Trophoblast cell (in vitro differentiated cells and primary cell): ENCODE measurements at regions not wholly inside any gene's neighbourhood (a gene's known extent, or its start where the extent isn't known, plus 50 kb on each side); places are given as distances from the start of the nearest gene placed in this dataset.

Source experiments
- DNase-seq, 2 donors: peaks; one replicate each; pipeline ENCODE4 v3.0.0-alpha.2; 2016
- H2AFZ ChIP-seq: 2 replicates; pipeline ENCODE4 v1.6.1; 2013; ENCODE audit warnings: low read length, moderate library complexity, mild to moderate bottlenecking; ENCODE audit not compliant: insufficient read depth, poor library complexity
- H2AK5ac ChIP-seq: 2 replicates; pipeline ENCODE4 v1.6.1; 2013; ENCODE audit warnings: mild to moderate bottlenecking, low read length
- H2BK120ac ChIP-seq: 2 replicates; pipeline ENCODE4 v1.6.1; 2013; ENCODE audit warnings: low read length, mild to moderate bottlenecking, moderate library complexity; ENCODE audit not compliant: insufficient read depth, poor library complexity
- H2BK12ac ChIP-seq: 2 replicates; pipeline ENCODE4 v1.6.1; 2013; ENCODE audit warnings: mild to moderate bottlenecking, low read length, moderate library complexity
- H2BK5ac ChIP-seq: 2 replicates; pipeline ENCODE4 v1.6.1; 2013; ENCODE audit warnings: low read length, low read depth, moderate library complexity, mild to moderate bottlenecking; ENCODE audit not compliant: poor library complexity
- H3K14ac ChIP-seq: 2 replicates; pipeline ENCODE4 v1.6.1; 2013; ENCODE audit warnings: mild to moderate bottlenecking, low read length
- H3K18ac ChIP-seq: 2 replicates; pipeline ENCODE4 v1.6.1; 2013; ENCODE audit warnings: mild to moderate bottlenecking, low read length
- H3K23ac ChIP-seq: 2 replicates; pipeline ENCODE4 v1.6.1; 2013; ENCODE audit warnings: low read length
- H3K27ac ChIP-seq: 2 replicates; pipeline ENCODE4 v1.5.1; 2013; ENCODE audit warnings: low read depth, mild to moderate bottlenecking, inconsistent platforms, low read length, moderate library complexity
- H3K27me3 ChIP-seq: 2 replicates; pipeline ENCODE4 v1.6.1; 2013; ENCODE audit warnings: inconsistent platforms, mild to moderate bottlenecking, low read length, moderate library complexity; ENCODE audit not compliant: insufficient read depth
- H3K36me3 ChIP-seq, 2 experiments: 1 replicate in 1 of 2; 2 replicates in 1 of 2; pipeline ENCODE4 v1.6.1; 2013; ENCODE audit warnings: low read length in 2 of 2, mild to moderate bottlenecking in 2 of 2, moderate library complexity in 1 of 2; ENCODE audit not compliant: insufficient read depth in 2 of 2, control insufficient read depth in 1 of 2
- H3K4ac ChIP-seq: 2 replicates; pipeline ENCODE4 v1.6.1; 2013; ENCODE audit warnings: low read depth, mild to moderate bottlenecking, low read length, moderate library complexity
- H3K4me1 ChIP-seq, 2 experiments: 1 replicate in 1 of 2; 2 replicates in 1 of 2; pipeline ENCODE4 v1.6.1; 2013; ENCODE audit warnings: low read length in 2 of 2, mild to moderate bottlenecking in 2 of 2, moderate library complexity in 1 of 2; ENCODE audit not compliant: insufficient read depth in 2 of 2, control insufficient read depth in 1 of 2
- H3K4me2 ChIP-seq: 2 replicates; pipeline ENCODE4 v1.6.1; 2013; ENCODE audit warnings: inconsistent platforms, mild to moderate bottlenecking, low read length, moderate library complexity
- H3K4me3 ChIP-seq: 2 replicates; pipeline ENCODE4 v1.5.1; 2013; ENCODE audit warnings: mild to moderate bottlenecking, low read depth, low read length, inconsistent platforms
- H3K79me1 ChIP-seq: one replicate; pipeline ENCODE4 v1.6.1; 2013; ENCODE audit warnings: low read length
- H3K79me2 ChIP-seq: 2 replicates; pipeline ENCODE4 v1.6.1; 2013; ENCODE audit warnings: low read length, mild to moderate bottlenecking; ENCODE audit not compliant: control insufficient read depth, insufficient read depth, poor library complexity
- H3K9ac ChIP-seq: 2 replicates; pipeline ENCODE4 v1.6.1; 2013; ENCODE audit warnings: mild to moderate bottlenecking, low read length
- H3K9me3 ChIP-seq: 2 replicates; pipeline ENCODE4 v1.6.1; 2013; ENCODE audit warnings: low read depth, mild to moderate bottlenecking, control low read depth, inconsistent platforms, low read length; ENCODE audit not compliant: insufficient read depth
- H4K12ac ChIP-seq: 2 replicates; pipeline ENCODE4 v1.6.1; 2013; ENCODE audit warnings: low read depth, mild to moderate bottlenecking, low read length, moderate library complexity
- H4K8ac ChIP-seq: 2 replicates; pipeline ENCODE4 v1.6.1; 2013; ENCODE audit warnings: low read depth, mild to moderate bottlenecking, low read length, moderate library complexity
- H4K91ac ChIP-seq: one replicate; pipeline ENCODE4 v1.6.1; 2013; ENCODE audit warnings: low read depth, mild to moderate bottlenecking, low read length, moderate library complexity
- WGBS: extraction: QIAGEN DNeasy Blood & Tissue Kit; methylation state at CpG from one replicate; pipeline ENCODE4 v1.1.7; 2013; ENCODE audit warnings: missing lambda C conversion rate; ENCODE audit not compliant: insufficient read length, insufficient coverage; ENCODE audit errors: extremely low coverage; 5-methylcytosine and 5-hydroxymethylcytosine counted together

- no peak overlapping the region for H2BK120ac ChIP-seq
- no peak overlapping the region for H4K8ac ChIP-seq
- peaks cover 7% of the 10 kb centered on the region for H3K79me1 ChIP-seq
- H2AFZ ChIP-seq = no peak overlapping the region
- no peak overlapping the region for H2BK5ac ChIP-seq
- no peaks in the 10 kb centered on the region for H3K9me3 ChIP-seq
- H3K18ac ChIP-seq = no peak overlapping the region
- no peak overlapping the region for H2BK12ac ChIP-seq
- H3K27ac ChIP-seq = peak overlapping the region; percentile 36
- H4K12ac ChIP-seq = no peak overlapping the region
- no peaks in the 10 kb centered on the region for H3K36me3 ChIP-seq
- H2AK5ac ChIP-seq = no peak overlapping the region
- no peak overlapping the region for H3K14ac ChIP-seq
- H4K91ac ChIP-seq = no peak overlapping the region
- no peak overlapping the region for H3K4me2 ChIP-seq
- no peaks in the 10 kb centered on the region for H3K79me2 ChIP-seq
- H3K27me3 ChIP-seq = no peaks in the 10 kb centered on the region
- no peak overlapping the region for H3K4me3 ChIP-seq
- H3K4ac ChIP-seq = no peak overlapping the region
- DNase-seq = no peak
- peaks cover 5% of the 10 kb centered on the region in 2 experiments for H3K4me1 ChIP-seq
- no peak overlapping the region for H3K23ac ChIP-seq
- no peak overlapping the region for H3K9ac ChIP-seq
These were observed 58.5 kb upstream of the SLC7A11 start for GRCh38 chr4:138300616-138301015.

- Histone ChIP-seq H3K27me3 (no peaks in the 10 kb centered on the region), H2AFZ (no peak overlapping the region), H3K4me3 (no peak overlapping the region), H2BK5ac (peak overlapping the region; percentile 46), H3K18ac (peak overlapping the region; percentile 18), H3K14ac (peak overlapping the region; percentile 34), H3K4me1 (peaks cover 5% of the 10 kb centered on the region in 2 experiments), H2BK12ac (peak overlapping the region; percentile 54), H2AK5ac (no peak overlapping the region), H3K79me2 (no peaks in the 10 kb centered on the region), H3K4me2 (no peak overlapping the region), H4K8ac (no peak overlapping the region), H3K36me3 (no peaks in the 10 kb centered on the region), H3K9me3 (no peaks in the 10 kb centered on the region), H4K91ac (peak overlapping the region; percentile 43), H3K23ac (no peak overlapping the region), H3K79me1 (peaks cover 7% of the 10 kb centered on the region), H4K12ac (no peak overlapping the region), H3K4ac (no peak overlapping the region), H3K27ac (no peak overlapping the region), H2BK120ac (peak overlapping the region; percentile 38), H3K9ac (no peak overlapping the region)
- WGBS = no CpG with 5 or more reads among the region's 5 CpGs
- DNase-seq = no peak
These were observed 57.7 kb upstream of the SLC7A11 start for GRCh38 chr4:138299881-138300280.

- H3K27me3 ChIP-seq = no peaks in the 10 kb centered on the region
- peaks cover 5% of the 10 kb centered on the region in 2 experiments for H3K4me1 ChIP-seq
- no peak overlapping the region for H3K9ac ChIP-seq
- H3K18ac ChIP-seq = no peak overlapping the region
- no peak overlapping the region for H2BK120ac ChIP-seq
- no peak overlapping the region for H4K8ac ChIP-seq
- no peak overlapping the region for H2AFZ ChIP-seq
- no peak overlapping the region for H3K4me2 ChIP-seq
- no CpG with 5 or more reads among the region's 1 CpG for WGBS
- no peak overlapping the region for H3K4me3 ChIP-seq
- no peak overlapping the region for H3K23ac ChIP-seq
- H3K14ac ChIP-seq = no peak overlapping the region
- H2BK12ac ChIP-seq = no peak overlapping the region
- H3K9me3 ChIP-seq = no peaks in the 10 kb centered on the region
- H2AK5ac ChIP-seq = no peak overlapping the region
- no peaks in the 10 kb centered on the region for H3K79me2 ChIP-seq
- no peak overlapping the region for H3K27ac ChIP-seq
- no peaks in the 10 kb centered on the region for H3K36me3 ChIP-seq
- no peak overlapping the region for H3K4ac ChIP-seq
- DNase-seq = no peak
- peaks cover 7% of the 10 kb centered on the region for H3K79me1 ChIP-seq
- H4K12ac ChIP-seq = no peak overlapping the region
- H4K91ac ChIP-seq = no peak overlapping the region
- no peak overlapping the region for H2BK5ac ChIP-seq
These were observed 56.7 kb upstream of the SLC7A11 start for GRCh38 chr4:138298866-138299265.

GRCh38 chr4:138298431-138298830, 56.3 kb upstream of the SLC7A11 start:
- Histone ChIP-seq H3K9me3 (no peaks in the 10 kb centered on the region), H2BK120ac (no peak overlapping the region), H3K27me3 (no peaks in the 10 kb centered on the region), H3K9ac (no peak overlapping the region), H2BK5ac (no peak overlapping the region), H3K36me3 (no peaks in the 10 kb centered on the region), H3K79me2 (no peaks in the 10 kb centered on the region), H3K4me3 (no peak overlapping the region), H2AFZ (no peak overlapping the region), H2AK5ac (no peak overlapping the region), H3K4me1 (peaks cover 5% of the 10 kb centered on the region in 2 experiments), H3K79me1 (peaks cover 7% of the 10 kb centered on the region), H3K18ac (no peak overlapping the region), H3K4me2 (no peak overlapping the region), H2BK12ac (no peak overlapping the region), H3K4ac (no peak overlapping the region), H4K12ac (no peak overlapping the region), H3K27ac (no peak overlapping the region), H4K8ac (no peak overlapping the region), H4K91ac (no peak overlapping the region), H3K23ac (no peak overlapping the region), H3K14ac (no peak overlapping the region)
- no peak for DNase-seq
- no CpG with 5 or more reads among the region's 1 CpG for WGBS
